WI38 (cell line): ENCODE measurements at regions not wholly inside any gene's neighbourhood (a gene's known extent, or its start where the extent isn't known, plus 50 kb on each side); places are given as distances from the start of the nearest gene placed in this dataset.

Experiments
- H3K4me3 ChIP-seq: 2 replicates; pipeline ENCODE4 v1.5.1; 2011; ENCODE audit warnings: low read depth, mild to moderate bottlenecking, control low read depth, low read length
- TF ChIP-seq, protein P1 (sequence below): IDR thresholded peaks from 2 replicates; pipeline ENCODE4 v1.5.1; 2012; ENCODE audit warnings: low read depth, mild to moderate bottlenecking, control low read depth, low read length

DNA sequence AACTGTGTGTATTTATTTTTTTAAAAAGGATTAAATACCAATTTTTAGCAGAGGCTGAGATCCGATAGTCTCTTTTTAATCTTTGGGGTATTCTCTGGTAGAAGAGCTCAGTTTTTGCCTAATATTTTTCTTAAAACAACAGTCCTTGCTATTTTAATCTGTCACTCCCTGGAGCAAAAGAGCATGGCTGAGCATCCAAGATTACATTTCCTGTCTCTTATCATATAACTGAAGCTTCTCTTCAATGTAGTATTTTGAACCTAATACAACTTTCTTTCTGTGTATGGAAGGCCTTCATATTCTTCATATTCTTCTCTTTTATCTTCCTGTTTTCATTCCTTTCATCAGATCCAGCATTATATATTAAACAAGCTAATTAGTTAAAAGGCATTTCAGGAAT is 293.7 kb downstream of the NSUN3 start:
- TF ChIP-seq, protein P1, sequence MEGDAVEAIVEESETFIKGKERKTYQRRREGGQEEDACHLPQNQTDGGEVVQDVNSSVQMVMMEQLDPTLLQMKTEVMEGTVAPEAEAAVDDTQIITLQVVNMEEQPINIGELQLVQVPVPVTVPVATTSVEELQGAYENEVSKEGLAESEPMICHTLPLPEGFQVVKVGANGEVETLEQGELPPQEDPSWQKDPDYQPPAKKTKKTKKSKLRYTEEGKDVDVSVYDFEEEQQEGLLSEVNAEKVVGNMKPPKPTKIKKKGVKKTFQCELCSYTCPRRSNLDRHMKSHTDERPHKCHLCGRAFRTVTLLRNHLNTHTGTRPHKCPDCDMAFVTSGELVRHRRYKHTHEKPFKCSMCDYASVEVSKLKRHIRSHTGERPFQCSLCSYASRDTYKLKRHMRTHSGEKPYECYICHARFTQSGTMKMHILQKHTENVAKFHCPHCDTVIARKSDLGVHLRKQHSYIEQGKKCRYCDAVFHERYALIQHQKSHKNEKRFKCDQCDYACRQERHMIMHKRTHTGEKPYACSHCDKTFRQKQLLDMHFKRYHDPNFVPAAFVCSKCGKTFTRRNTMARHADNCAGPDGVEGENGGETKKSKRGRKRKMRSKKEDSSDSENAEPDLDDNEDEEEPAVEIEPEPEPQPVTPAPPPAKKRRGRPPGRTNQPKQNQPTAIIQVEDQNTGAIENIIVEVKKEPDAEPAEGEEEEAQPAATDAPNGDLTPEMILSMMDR: no peak
- H3K4me3 ChIP-seq: no peak overlapping the region

DNA sequence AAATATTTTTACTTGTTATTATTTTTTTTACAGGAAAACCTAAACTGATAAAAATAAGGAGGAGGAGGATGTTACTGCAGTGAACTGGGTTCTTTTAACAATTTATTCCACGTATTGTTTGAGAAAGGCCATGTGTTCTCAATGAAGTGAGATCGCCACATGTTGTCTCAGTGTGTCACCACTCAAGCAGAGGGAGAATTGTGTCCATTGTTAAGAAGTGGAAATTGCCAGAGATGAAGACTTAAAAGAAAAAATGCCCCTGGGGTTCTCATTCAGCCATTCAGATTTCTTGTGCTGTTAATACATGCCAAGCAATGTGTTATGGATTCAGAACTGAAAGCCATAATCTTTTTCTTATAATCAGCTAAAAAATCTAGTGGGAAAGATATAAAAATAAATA is 297.1 kb downstream of the NSUN3 start:
- TF ChIP-seq, protein P1: no peak
- no peak overlapping the region for H3K4me3 ChIP-seq

DNA sequence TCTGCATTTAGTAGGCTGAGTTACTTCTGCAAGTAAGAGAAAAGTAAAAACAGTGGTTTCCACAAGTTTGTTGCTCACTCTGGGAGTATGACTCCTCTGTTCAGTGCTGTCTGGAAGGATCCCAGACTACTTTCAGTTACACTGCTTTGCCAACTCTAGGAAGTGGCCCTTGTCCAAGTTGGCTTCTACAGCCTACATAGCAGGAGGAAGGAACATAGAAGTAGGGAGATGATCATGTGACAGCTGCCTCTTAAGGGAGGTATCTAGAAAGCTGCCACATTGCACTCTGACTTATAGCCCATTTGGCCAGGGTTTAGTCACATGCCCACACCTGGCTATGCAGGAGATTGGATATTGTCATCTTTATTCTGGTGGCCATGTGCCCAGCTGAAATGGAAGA is 298.1 kb downstream of the NSUN3 start:
- H3K4me3 ChIP-seq: no peak overlapping the region
- TF ChIP-seq, protein P1: no peak

DNA sequence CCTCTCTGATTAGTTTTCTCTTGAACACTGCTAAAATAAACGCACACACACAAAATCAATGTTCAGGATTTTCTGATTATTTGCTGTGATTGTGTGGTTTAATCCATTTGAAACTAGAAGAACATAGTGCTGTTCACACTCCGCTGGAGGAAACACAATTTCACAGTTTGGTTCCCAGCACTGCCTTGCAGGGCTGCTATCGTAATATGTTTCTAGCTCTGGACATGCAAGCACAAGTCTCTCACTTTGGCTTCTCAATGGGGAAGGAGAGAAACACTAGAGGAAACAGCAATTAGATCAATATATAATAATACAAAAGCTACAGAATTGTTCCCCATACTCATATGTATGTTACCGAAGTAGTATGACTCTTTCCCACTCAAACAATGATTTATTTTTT is 299.5 kb downstream of the NSUN3 start:
- TF ChIP-seq, protein P1: no peak

GRCh38 chr3:94365006-94365405 is 302.1 kb downstream of the NSUN3 start:
- H3K4me3 ChIP-seq: no peak overlapping the region

More for the DNA sequence above, 299.5 kb downstream of the NSUN3 start:
- H3K4me3 ChIP-seq: no peak overlapping the region

GRCh38 chr3:94372026-94372425 is 309.2 kb downstream of the NSUN3 start:
- H3K4me3 ChIP-seq: no peak overlapping the region
- TF ChIP-seq, protein P1: no peak

More at GRCh38 chr3:94365006-94365405, 302.1 kb downstream of the NSUN3 start:
- TF ChIP-seq, protein P1: no peak

- TF ChIP-seq, protein P1: no peak
Measured at GRCh38 chr3:94373456-94373855, 310.6 kb downstream of the NSUN3 start.

More at GRCh38 chr3:94373456-94373855, 310.6 kb downstream of the NSUN3 start:
- no peak overlapping the region for H3K4me3 ChIP-seq
